Sigmoid colon (tissue), 6 donors: ENCODE measurements at regions not wholly inside any gene's neighbourhood (a gene's known extent, or its start where the extent isn't known, plus 50 kb on each side); places are given as distances from the start of the nearest gene placed in this dataset.
"Not testable (repeated sequence)": the region's sequence is repeated elsewhere in the genome, so short reads cannot be mapped to it uniquely, and the experiment has no call there.

Source experiments
- DNase-seq: peaks from one replicate; pipeline ENCODE4 v3.0.0-alpha.2; 2019
- H3K27ac ChIP-seq, 4 donors: fragments of 200-600 bp; sonication (generic); one replicate each; pipeline ENCODE4 v1.5.1; 2016 to 2019; ENCODE audit warnings: mild to moderate bottlenecking in 1 of 4
- H3K27me3 ChIP-seq, 3 donors: fragments of 200-600 bp; sonication (generic); one replicate each; pipeline ENCODE4 v1.5.1; 2019; ENCODE audit warnings: mild to moderate bottlenecking in 1 of 3
- H3K36me3 ChIP-seq, 4 donors: fragments of 200-600 bp; sonication (generic); one replicate each; pipeline ENCODE4 v1.5.1; 2016 to 2019
- H3K4me1 ChIP-seq, 4 donors: fragments of 200-600 bp; sonication (generic); one replicate each; pipeline ENCODE4 v1.5.1; 2017 to 2019
- H3K4me3 ChIP-seq, 4 donors: fragments of 200-600 bp; sonication (generic); one replicate each; pipeline ENCODE4 v1.5.1; 2017 to 2019; ENCODE audit warnings: mild to moderate bottlenecking in 2 of 4, moderate library complexity in 1 of 4
- H3K9me3 ChIP-seq, 4 donors: fragments of 200-600 bp in 3 of 4; sonication (generic) in 3 of 4; one replicate each; pipeline versions ENCODE4 v1.5.1 to v1.6.1; 2013 to 2019
- EP300 ChIP-seq, 4 donors: sonication (generic); formaldehyde crosslinking; IDR thresholded peaks; one replicate each; pipeline ENCODE4 v1.6.1; 2017; ENCODE audit warnings: antibody characterized with exemption in 4 of 4
- POLR2A ChIP-seq, 2 donors: fragments of 450-650 bp; IDR thresholded peaks; one replicate each; pipeline ENCODE4 v1.6.1; 2016; ENCODE audit warnings: antibody characterized with exemption in 2 of 2, mild to moderate bottlenecking in 2 of 2, moderate library complexity in 2 of 2
- POLR2AphosphoS5 ChIP-seq, 4 donors: sonication (generic); formaldehyde crosslinking; IDR thresholded peaks; one replicate each; pipeline ENCODE4 v1.6.1; 2017; ENCODE audit warnings: antibody characterized with exemption in 4 of 4
- WGBS, 2 donors: extraction: QIAGEN DNeasy Blood & Tissue Kit; methylation state at CpG; one replicate each; pipeline ENCODE4 v1.1.7; 2013; 5-methylcytosine and 5-hydroxymethylcytosine counted together
- intact Hi-C: fragments of 100-400 bp; cut with DNase I; formaldehyde crosslinking; loops from one replicate; pipeline ENCODE4 v1.15.1; 2023
- TF ChIP-seq, protein P1 (sequence below), 4 experiments: fragments of 450-650 bp in 3 of 4; fragments of 200-600 bp in 1 of 4; IDR thresholded peaks; one replicate each; pipeline ENCODE4 v1.5.1; 2016 to 2019; ENCODE audit warnings: antibody characterized with exemption in 4 of 4, mild to moderate bottlenecking in 3 of 4, moderate library complexity in 2 of 4
- donor health status: healthy with polysubstance abuse.
- donor health status: healthy.

DNA sequence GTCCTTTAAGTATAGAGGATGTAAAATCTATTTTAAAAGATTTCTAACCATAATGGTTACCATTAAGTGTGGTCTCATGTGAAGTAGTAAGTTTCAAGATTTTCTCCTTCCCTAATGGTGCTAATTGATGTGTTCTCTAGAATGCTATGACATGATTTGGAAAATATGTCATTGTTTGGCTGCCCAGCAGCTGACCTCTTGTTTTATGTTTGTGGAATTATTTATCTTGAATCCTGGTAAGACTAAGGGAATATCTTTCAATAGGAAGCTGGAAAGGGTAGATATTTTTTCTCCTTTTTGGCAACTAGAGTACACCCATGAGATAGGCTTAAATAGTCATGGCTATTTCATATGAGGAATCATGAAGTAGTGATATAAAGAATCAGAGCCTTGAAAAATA, 139.8 kb upstream of the CHODL start:
- H3K9me3 ChIP-seq: peaks cover 0 to 4% (median 0%) of the 10 kb centered on the region in 4 donors
- H3K4me1 ChIP-seq: no peaks in the 10 kb centered on the region
- no peak overlapping the region for H3K4me3 ChIP-seq
- no peaks in the 10 kb centered on the region for H3K27me3 ChIP-seq
- H3K36me3 ChIP-seq: no peaks in the 10 kb centered on the region
- intact Hi-C loops: no loop called here
- no peak for TF ChIP-seq POLR2AphosphoS5 (IDR thresholded peaks at IDR 0.05)
- TF ChIP-seq, protein P1, sequence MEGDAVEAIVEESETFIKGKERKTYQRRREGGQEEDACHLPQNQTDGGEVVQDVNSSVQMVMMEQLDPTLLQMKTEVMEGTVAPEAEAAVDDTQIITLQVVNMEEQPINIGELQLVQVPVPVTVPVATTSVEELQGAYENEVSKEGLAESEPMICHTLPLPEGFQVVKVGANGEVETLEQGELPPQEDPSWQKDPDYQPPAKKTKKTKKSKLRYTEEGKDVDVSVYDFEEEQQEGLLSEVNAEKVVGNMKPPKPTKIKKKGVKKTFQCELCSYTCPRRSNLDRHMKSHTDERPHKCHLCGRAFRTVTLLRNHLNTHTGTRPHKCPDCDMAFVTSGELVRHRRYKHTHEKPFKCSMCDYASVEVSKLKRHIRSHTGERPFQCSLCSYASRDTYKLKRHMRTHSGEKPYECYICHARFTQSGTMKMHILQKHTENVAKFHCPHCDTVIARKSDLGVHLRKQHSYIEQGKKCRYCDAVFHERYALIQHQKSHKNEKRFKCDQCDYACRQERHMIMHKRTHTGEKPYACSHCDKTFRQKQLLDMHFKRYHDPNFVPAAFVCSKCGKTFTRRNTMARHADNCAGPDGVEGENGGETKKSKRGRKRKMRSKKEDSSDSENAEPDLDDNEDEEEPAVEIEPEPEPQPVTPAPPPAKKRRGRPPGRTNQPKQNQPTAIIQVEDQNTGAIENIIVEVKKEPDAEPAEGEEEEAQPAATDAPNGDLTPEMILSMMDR (IDR thresholded peaks at IDR 0.05): no peak
- no peak for TF ChIP-seq POLR2A (IDR thresholded peaks at IDR 0.05)
- TF ChIP-seq EP300 (IDR thresholded peaks at IDR 0.05): no peak
- no peak for DNase-seq
- no peak overlapping the region for H3K27ac ChIP-seq

DNA sequence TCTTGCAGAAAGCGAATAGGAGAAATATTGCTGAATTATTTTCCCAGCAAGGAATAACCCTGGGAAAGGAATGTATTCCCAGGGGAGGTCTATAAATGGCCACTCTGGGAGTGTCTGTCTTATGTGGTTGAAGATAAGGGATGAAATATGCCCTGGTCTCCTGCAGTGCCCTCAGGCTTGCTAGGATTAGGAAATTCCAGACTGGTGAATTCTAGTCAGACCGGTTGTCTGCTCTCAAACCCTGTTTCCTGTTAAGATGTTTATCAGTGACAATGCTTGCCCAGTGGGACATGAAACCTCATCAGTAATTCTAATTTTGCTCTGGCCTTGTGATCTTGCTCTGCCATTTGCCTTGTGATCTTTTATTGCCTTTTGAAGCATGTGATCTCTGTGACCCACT, 148.2 kb upstream of the CHODL start:
- intact Hi-C loops, H3K4me1 ChIP-seq, H3K27me3 ChIP-seq, H3K4me3 ChIP-seq, H3K36me3 ChIP-seq, H3K27ac ChIP-seq, DNase-seq: not testable (repeated sequence)
- peaks cover 2 to 13% (median 7%) of the 10 kb centered on the region in 4 donors for H3K9me3 ChIP-seq
- 92 to 95% methylated on average over 2 of the region's 2 CpGs for WGBS, 2 donors

DNA sequence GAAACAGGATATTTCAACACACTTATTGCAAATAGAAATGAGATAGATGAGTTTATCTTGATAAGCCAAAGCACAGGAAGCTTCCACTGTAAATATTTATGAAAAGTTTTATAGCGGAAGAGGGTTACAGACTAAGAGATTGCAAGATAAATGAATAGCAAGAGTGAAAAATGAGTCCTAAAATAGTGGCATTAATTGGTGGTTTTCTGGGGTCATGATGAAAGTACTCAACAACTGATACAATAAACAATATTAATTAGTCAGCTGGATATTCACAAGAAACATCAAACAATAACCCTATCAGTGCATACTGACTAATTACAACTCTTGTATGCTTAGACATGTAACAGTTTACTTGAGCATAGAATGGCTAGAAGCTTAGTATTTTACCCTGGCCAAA, 154.8 kb upstream of the CHODL start:
- Histone ChIP-seq H3K9me3 (peaks cover 0 to 9% (median 0%) of the 10 kb centered on the region in 4 donors), H3K36me3 (no peaks in the 10 kb centered on the region), H3K4me1 (no peaks in the 10 kb centered on the region), H3K27ac (no peak overlapping the region), H3K4me3 (no peak overlapping the region), H3K27me3 (no peaks in the 10 kb centered on the region)
- TF ChIP-seq POLR2A (IDR thresholded peaks at IDR 0.05) (no peak), EP300 (IDR thresholded peaks at IDR 0.05) (no peak), POLR2AphosphoS5 (IDR thresholded peaks at IDR 0.05) (no peak)
- TF ChIP-seq, protein P1 (IDR thresholded peaks at IDR 0.05): no peak
- DNase-seq: no peak
- intact Hi-C loops: no loop called here
- WGBS, 2 donors: 50 to 69% methylated on average over 1 of the region's 1 CpG

DNA sequence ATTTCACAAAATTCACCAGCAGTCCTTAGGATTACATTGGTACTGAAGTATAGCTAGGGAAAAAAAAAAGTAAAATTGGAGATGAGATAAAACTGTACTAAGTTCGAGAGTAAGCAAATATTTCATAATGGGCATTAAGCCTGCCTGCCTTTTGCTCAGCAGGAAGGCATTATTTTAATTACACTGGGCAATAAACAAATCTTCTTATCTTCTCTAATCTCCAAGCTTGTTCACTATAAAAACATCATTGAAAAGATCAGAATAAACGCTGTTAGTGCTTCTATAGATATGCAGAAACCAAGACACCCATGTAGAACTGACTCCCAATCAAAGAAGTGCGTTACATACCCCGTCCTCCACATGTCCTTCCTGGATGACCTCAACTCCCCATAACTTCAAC, 174.2 kb upstream of the CHODL start:
- H3K4me1 ChIP-seq: no peaks in the 10 kb centered on the region
- no peaks in the 10 kb centered on the region for H3K27me3 ChIP-seq
- TF ChIP-seq POLR2AphosphoS5 (IDR thresholded peaks at IDR 0.05): no peak
- TF ChIP-seq, protein P1 (IDR thresholded peaks at IDR 0.05): no peak
- no peak for TF ChIP-seq EP300 (IDR thresholded peaks at IDR 0.05)
- TF ChIP-seq POLR2A (IDR thresholded peaks at IDR 0.05): no peak
- no peaks in the 10 kb centered on the region for H3K9me3 ChIP-seq
- intact Hi-C loops: no loop called here
- no peak overlapping the region for H3K4me3 ChIP-seq
- no peak overlapping the region for H3K27ac ChIP-seq
- WGBS, 2 donors: 42 to 67% methylated on average over 4 of the region's 4 CpGs
- H3K36me3 ChIP-seq: no peaks in the 10 kb centered on the region
- no peak for DNase-seq

DNA sequence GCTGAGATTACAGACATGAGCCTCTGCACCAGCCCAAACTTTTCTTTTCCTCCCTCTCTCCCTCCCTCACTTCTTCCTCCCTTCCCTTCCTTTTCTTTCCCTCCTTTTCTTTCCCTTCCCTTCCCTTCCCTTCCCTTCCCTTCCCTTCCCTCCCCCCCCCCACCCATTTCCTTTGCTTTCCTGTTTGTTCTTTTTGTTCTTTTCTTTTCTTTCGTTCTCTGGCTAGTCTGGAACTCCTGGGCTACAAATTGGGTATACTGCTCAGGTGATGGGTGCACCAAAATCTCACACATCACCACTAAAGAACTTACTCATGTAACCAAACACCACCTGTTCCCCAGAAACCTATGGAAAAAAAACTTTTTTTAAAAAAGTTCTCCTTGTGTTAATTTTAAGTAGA, 174.8 kb upstream of the CHODL start:
- Histone ChIP-seq H3K36me3 (no peaks in the 10 kb centered on the region), H3K4me3 (no peak overlapping the region), H3K27ac (no peak overlapping the region), H3K9me3 (no peaks in the 10 kb centered on the region), H3K27me3 (no peaks in the 10 kb centered on the region), H3K4me1 (no peaks in the 10 kb centered on the region)
- 44 to 64% methylated on average over 1 of the region's 1 CpG for WGBS, 2 donors
- no peak for DNase-seq
- TF ChIP-seq POLR2A (IDR thresholded peaks at IDR 0.05): no peak
- TF ChIP-seq, protein P1 (IDR thresholded peaks at IDR 0.05): no peak
- no peak for TF ChIP-seq POLR2AphosphoS5 (IDR thresholded peaks at IDR 0.05)
- no peak for TF ChIP-seq EP300 (IDR thresholded peaks at IDR 0.05)
- intact Hi-C loops: no loop called here
